ENCODE measurements at regions not wholly inside any gene's neighbourhood (a gene's known extent, or its start where the extent isn't known, plus 50 kb on each side); places are given as distances from the start of the nearest gene placed in this dataset.
A peak's percentile ranks its signal among the peaks of the same experiment; 100 is the strongest.

GRCh38 chr5:165609871-165610270 is 2104.5 kb downstream of the MAT2B start:
- H3K27ac ChIP-seq, result no peak overlapping the region
- TF ChIP-seq CTCF (conservative IDR thresholded peaks at IDR 0.05), result no peak

DNA sequence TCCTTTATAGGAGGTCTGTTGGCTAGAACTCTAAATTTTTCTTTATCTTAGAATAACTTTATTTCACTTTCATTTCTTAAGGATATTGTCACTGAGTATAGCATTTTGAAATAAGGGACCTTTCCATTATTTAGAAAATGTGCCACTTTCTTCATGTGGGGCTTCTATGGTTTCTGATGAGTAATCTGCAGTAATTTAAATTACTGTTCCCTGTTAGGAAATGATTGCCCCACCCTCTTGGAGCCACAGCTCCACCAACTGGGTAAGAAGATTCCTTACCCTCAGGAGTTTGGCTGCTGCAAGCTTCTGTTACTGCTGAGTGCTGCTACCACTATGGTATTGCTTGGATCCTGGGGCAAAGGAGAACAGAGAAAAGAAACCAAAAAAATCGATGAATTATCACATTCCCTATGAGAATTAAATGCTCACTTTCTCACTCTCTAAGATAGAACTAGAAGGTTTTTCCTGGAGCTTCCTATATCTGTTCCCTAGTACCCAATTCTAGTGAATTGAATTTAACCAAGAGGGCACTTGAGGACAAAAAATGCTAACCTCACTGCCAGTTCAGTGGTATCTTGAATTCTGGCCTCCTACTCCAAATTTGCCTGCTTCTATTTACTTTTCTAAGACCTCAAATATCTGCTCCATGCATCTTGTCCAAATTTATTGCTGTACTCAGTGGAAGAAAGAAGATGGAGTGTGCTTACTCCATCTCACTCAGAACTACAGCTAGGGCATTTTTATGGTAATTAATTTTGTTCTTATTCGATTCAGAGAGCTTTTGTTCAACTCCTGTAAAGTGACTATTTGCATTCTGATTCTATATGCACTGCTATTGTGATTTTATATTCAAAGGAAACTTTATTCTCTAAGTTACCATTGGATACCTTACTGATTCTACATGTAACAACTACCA is 2111.3 kb downstream of the MAT2B start:
- H3K27ac ChIP-seq, result no peak overlapping the region
- TF ChIP-seq CTCF (conservative IDR thresholded peaks at IDR 0.05), result peak; percentile 70

DNA sequence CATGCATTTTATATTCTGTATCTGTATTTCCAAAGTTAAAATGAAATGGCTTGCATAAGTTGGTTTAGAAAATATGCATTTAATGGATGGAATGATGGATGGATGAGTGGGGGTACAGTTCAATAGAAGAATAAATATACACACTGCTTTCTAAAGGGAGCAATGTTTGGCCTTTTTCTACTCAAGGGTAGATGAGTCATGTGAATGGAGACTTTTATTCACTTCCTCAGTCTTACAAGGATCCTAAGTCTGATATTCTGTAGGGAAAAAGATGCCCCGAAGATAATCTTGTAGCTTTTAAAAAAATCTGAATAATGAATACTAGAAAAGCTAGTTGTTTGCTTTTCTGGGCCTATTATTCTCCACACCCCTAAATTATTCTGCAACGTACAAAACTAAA is 2112.1 kb downstream of the MAT2B start:
- no peak overlapping the region for H3K27ac ChIP-seq

DNA sequence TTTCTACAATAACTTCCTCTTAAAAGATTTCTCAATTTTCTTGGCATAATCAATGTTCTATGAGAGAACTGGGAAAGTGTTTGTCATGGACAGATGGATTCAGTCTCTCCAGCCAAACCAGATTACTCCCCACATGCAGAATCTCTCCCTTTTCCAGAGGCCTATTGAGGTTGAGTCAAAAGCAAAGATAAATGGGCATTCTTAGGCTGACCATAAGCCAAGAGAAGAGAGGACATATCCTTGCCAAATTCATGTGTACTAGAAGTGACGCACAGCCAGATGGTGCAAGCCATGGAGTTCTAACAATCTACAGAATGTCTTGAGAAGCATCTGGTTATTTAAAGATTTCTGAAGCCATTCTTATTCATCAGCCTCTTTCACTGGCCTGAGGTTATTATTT is 2115.0 kb downstream of the MAT2B start:
- H3K27ac ChIP-seq, result no peak overlapping the region
- TF ChIP-seq CTCF (conservative IDR thresholded peaks at IDR 0.05), result no peak

More for the DNA sequence above, 2112.1 kb downstream of the MAT2B start:
- no peak for TF ChIP-seq CTCF (conservative IDR thresholded peaks at IDR 0.05)

- peak overlapping the region; percentile 65 for H3K27ac ChIP-seq
- TF ChIP-seq CTCF (conservative IDR thresholded peaks at IDR 0.05), result no peak
Measured at GRCh38 chr5:165622864-165623536, 2117.6 kb downstream of the MAT2B start.

DNA sequence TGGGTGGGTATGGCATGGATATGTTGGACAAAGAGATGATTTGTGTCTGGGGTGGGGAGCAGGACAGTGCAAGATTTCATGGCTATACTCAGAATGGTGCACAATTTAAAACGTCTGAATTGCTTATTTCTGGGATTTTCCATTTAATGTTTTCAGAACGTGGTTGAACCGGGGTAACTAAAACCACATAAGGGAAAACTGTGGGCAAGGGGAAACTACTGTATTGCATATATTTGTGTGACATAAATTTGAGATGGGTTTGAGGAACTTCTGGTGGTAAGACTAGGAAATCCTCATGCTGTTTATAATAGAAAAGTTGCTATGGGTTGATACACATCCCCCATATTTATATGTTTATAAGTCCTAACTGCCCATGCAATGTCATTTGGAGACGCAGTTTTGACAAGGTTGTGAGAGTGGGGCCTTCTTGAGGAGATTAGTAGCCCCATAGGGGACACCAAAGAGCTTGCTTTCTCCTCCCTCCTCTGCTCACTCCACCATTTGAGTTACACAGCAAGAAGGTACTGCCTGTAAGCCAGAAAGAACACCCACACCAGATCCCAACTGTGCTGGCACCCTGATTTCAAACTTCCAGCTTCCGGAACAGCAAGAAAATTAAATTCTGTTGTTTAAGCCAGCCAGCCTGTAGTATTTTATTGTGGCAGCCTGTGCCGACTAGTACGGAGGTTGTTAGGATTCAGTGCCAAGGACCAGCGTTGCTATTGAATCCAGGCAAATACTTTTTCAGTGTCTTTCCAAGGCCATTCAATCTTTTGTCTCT is 2118.9 kb downstream of the MAT2B start:
- no peak for TF ChIP-seq CTCF (conservative IDR thresholded peaks at IDR 0.05)
- peak overlapping the region; percentile 65 for H3K27ac ChIP-seq

DNA sequence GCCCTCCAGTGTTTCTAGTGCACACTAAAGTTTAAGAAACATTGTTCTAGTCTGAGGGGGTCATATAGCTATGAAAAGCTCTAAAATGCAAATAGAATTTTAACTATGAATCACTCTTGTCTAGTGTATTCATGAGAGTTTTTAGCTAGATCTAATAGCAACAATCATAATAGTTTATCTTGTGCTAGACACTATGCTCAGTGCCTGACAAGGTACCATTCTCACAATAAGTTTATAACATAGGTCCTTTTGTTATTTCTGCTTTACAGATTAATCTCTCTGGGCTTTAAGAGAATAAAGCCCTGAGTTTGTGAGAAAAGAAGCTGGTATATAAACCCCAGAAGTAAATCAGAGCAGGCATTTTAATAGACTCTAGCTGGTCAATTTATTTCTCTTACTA is 2120.7 kb downstream of the MAT2B start:
- no peak for TF ChIP-seq CTCF (conservative IDR thresholded peaks at IDR 0.05)
- H3K27ac ChIP-seq, result peak overlapping the region; percentile 65; the same call in 1 of the 2 replicates
